HepG2 (cell line): ENCODE measurements at regions not wholly inside any gene's neighbourhood (a gene's known extent, or its start where the extent isn't known, plus 50 kb on each side); places are given as distances from the start of the nearest gene placed in this dataset.

ENCODE experiments used
- ATAC-seq: fragments of 200-7000 bp; cut with Tn5 transposase; 3 replicates; pipeline ENCODE4 v1.9.1; 2020; ENCODE audit warnings: mild to moderate bottlenecking, moderate library complexity
- BruUV-seq: library from RNA; stranded (reverse); fragments of 400-500 nt; replicated peaks from 2 replicates; lab custom pipeline; 2021; lab: Mats Ljungman, UMichigan
- CTCF ChIA-PET: fragments of 300-600 bp; formaldehyde crosslinking; extraction: SDS; loops from one replicate; lab custom pipeline; 2021; ENCODE audit warnings: low total read pairs, inconsistent platforms, low intra/inter-chr PET ratio; lab: Yijun Ruan, JAX
- POLR2A ChIA-PET: fragments of 350-600 bp; sonication (Branson Sonifier 250); formaldehyde crosslinking; loops from one replicate; lab custom pipeline; 2020; ENCODE audit warnings: antibody characterized with exemption, inconsistent platforms; lab: Yijun Ruan, JAX
- DNase-seq: peaks from one replicate; pipeline ENCODE4 v3.0.0-alpha.2; 2015; ENCODE audit warnings: low spot score
- FAIRE-seq: peaks from 3 replicates; lab custom pipeline; 2011; peaks lifted over from hg19 to GRCh38; lab: Jason Lieb, UNC
- H2AFZ ChIP-seq: one replicate; pipeline ENCODE4 v1.6.1; 2011; ENCODE audit warnings: low read length, inconsistent platforms
- H3K27ac ChIP-seq: fragments of 300-600 bp; 3 replicates; pipeline ENCODE4 v1.8.0; 2011; ENCODE audit warnings: mixed run types, mild to moderate bottlenecking, mixed read lengths, low read length, inconsistent platforms; ENCODE audit not compliant: insufficient read depth; ENCODE audit errors: extremely low read length
- H3K27me3 ChIP-seq, 2 experiments: fragments of 200-600 bp in 1 of 2; 2 replicates in 1 of 2; 3 replicates in 1 of 2; pipeline versions ENCODE4 v1.6.0 to v1.8.0; 2011; ENCODE audit warnings: low read length in 2 of 2, mild to moderate bottlenecking in 2 of 2, moderate library complexity in 2 of 2, inconsistent platforms in 1 of 2; ENCODE audit not compliant: insufficient read depth in 2 of 2, control insufficient read depth in 1 of 2
- H3K36me3 ChIP-seq, 2 experiments: fragments of 200-600 bp in 1 of 2; replicated peaks in 1 of 2; 2 replicates in 1 of 2; 3 replicates in 1 of 2; pipeline versions ENCODE4 v1.5.1 to v1.8.0; 2011; ENCODE audit warnings: low read length in 2 of 2, inconsistent platforms in 1 of 2; ENCODE audit not compliant: insufficient read depth in 2 of 2, control insufficient read depth in 1 of 2
- H3K4me1 ChIP-seq: 2 replicates; pipeline ENCODE4 v1.5.1; 2012; ENCODE audit warnings: low read length, inconsistent platforms; ENCODE audit not compliant: insufficient read depth
- H3K4me2 ChIP-seq: 2 replicates; pipeline ENCODE4 v1.6.0; 2011; ENCODE audit warnings: low read depth, low read length, inconsistent platforms
- H3K4me3 ChIP-seq, 3 experiments: fragments of 200-600 bp in 1 of 3; sonication (generic), shearing (Covaris generic) in 1 of 3; replicated peaks in 1 of 3; 2 replicates each; pipeline ENCODE4 v1.5.1; 2011 to 2016; ENCODE audit warnings: low read length in 3 of 3, inconsistent platforms in 2 of 3, low read depth in 2 of 3, mild to moderate bottlenecking in 2 of 3, control low read depth in 1 of 3, mixed read lengths in 1 of 3; ENCODE audit not compliant: insufficient read depth in 1 of 3
- H3K79me2 ChIP-seq: one replicate; pipeline ENCODE4 v1.6.1; 2011; ENCODE audit warnings: low read length, inconsistent platforms; ENCODE audit not compliant: insufficient read depth
- H3K9ac ChIP-seq: 2 replicates; pipeline ENCODE4 v1.6.0; 2011; ENCODE audit warnings: mild to moderate bottlenecking, low read depth, low read length, inconsistent platforms; ENCODE audit not compliant: insufficient read depth
- H3K9me3 ChIP-seq: 2 replicates; pipeline ENCODE4 v1.5.1; 2012; ENCODE audit warnings: mild to moderate bottlenecking, low read length
- H4K20me1 ChIP-seq: 2 replicates; pipeline ENCODE4 v1.6.0; 2011; ENCODE audit warnings: inconsistent platforms, mild to moderate bottlenecking, low read length, moderate library complexity; ENCODE audit not compliant: insufficient read depth
- FOXK2 ChIP-seq: fragments of 450-650 bp; IDR thresholded peaks from 2 replicates; pipeline ENCODE4 v1.6.1; 2016
- HNRNPLL ChIP-seq: fragments of 200-400 bp; formaldehyde crosslinking; IDR thresholded peaks from 2 replicates; pipeline ENCODE4 v1.6.1; 2017; ENCODE audit warnings: mild to moderate bottlenecking, low read depth, low read length; ENCODE audit not compliant: poor library complexity, severe bottlenecking
- HOXD1 ChIP-seq: sonication (generic); formaldehyde crosslinking; IDR thresholded peaks from 2 replicates; pipeline ENCODE4 v1.5.0; 2020; ENCODE audit warnings: missing genetic modification reagents
- MTA1 ChIP-seq: sonication (generic); formaldehyde crosslinking; IDR thresholded peaks from 2 replicates; pipeline ENCODE4 v1.4.0; 2020; ENCODE audit warnings: missing genetic modification reagents, mild to moderate bottlenecking, borderline replicate concordance
- MXD4 ChIP-seq: IDR thresholded peaks from 2 replicates; pipeline ENCODE4 v1.6.1; 2016; ENCODE audit warnings: mild to moderate bottlenecking, missing biosample characterization, missing genetic modification reagents
- NFATC3 ChIP-seq: sonication (generic); formaldehyde crosslinking; IDR thresholded peaks from 2 replicates; pipeline ENCODE4 v1.5.1; 2020; ENCODE audit warnings: mild to moderate bottlenecking, missing genetic modification reagents
- NFKB2 ChIP-seq: sonication (generic); formaldehyde crosslinking; IDR thresholded peaks from 2 replicates; pipeline ENCODE4 v1.4.0; 2020; ENCODE audit warnings: missing genetic modification reagents, borderline replicate concordance
- SRSF1 ChIP-seq: fragments of 200-400 bp; formaldehyde crosslinking; optimal IDR thresholded peaks from 2 replicates; pipeline ENCODE3; 2017; ENCODE audit warnings: mild to moderate bottlenecking, low read depth, low read length, moderate library complexity
- SRSF9 ChIP-seq: fragments of 200-400 bp; formaldehyde crosslinking; IDR thresholded peaks from 2 replicates; pipeline ENCODE4 v1.6.1; 2018; ENCODE audit warnings: borderline replicate concordance, mild to moderate bottlenecking, low read depth, low read length; ENCODE audit not compliant: insufficient read depth, poor library complexity, severe bottlenecking
- ZBTB21 ChIP-seq: sonication (generic); formaldehyde crosslinking; IDR thresholded peaks from 2 replicates; pipeline ENCODE4 v1.4.0; 2020; ENCODE audit warnings: missing genetic modification reagents
- ZBTB38 ChIP-seq: sonication (generic); formaldehyde crosslinking; IDR thresholded peaks from 2 replicates; pipeline ENCODE4 v1.5.1; 2020; ENCODE audit warnings: mild to moderate bottlenecking, missing genetic modification reagents
- ZMAT3 ChIP-seq: sonication (generic); formaldehyde crosslinking; conservative IDR thresholded peaks from 2 replicates; pipeline ENCODE4 v1.7.0; 2021; ENCODE audit warnings: missing genetic modification reagents
- ZNF101 ChIP-seq: sonication (generic); formaldehyde crosslinking; IDR thresholded peaks from 2 replicates; pipeline ENCODE4 v1.4.0; 2020; ENCODE audit warnings: mild to moderate bottlenecking, low read depth, missing genetic modification reagents, borderline replicate concordance
- ZNF138 ChIP-seq: sonication (generic); formaldehyde crosslinking; IDR thresholded peaks from 2 replicates; pipeline ENCODE4 v1.5.0; 2020; ENCODE audit warnings: mild to moderate bottlenecking, low read depth, missing genetic modification reagents
- ZNF205 ChIP-seq: IDR thresholded peaks from 2 replicates; pipeline ENCODE4 v1.6.1; 2018; ENCODE audit warnings: missing biosample characterization, missing genetic modification reagents
- ZNF263 ChIP-seq: sonication (generic); formaldehyde crosslinking; IDR thresholded peaks from 2 replicates; pipeline ENCODE4 v1.4.0; 2020; ENCODE audit warnings: missing genetic modification reagents
- ZNF510 ChIP-seq: sonication (generic); formaldehyde crosslinking; IDR thresholded peaks from 2 replicates; pipeline ENCODE4 v1.4.0; 2020; ENCODE audit warnings: low read depth, mild to moderate bottlenecking, missing genetic modification reagents
- ZNF512B ChIP-seq: sonication (generic); formaldehyde crosslinking; IDR thresholded peaks from 2 replicates; pipeline ENCODE4 v1.5.1; 2020; ENCODE audit warnings: missing genetic modification reagents, mild to moderate bottlenecking, borderline replicate concordance
- ZSCAN22 ChIP-seq: sonication (generic); formaldehyde crosslinking; IDR thresholded peaks from 2 replicates; pipeline ENCODE4 v1.4.0; 2020; ENCODE audit warnings: mild to moderate bottlenecking, missing genetic modification reagents
- WGBS: methylation state at CpG from one replicate; pipeline ENCODE4 v1.1.6; 2017; ENCODE audit warnings: low lambda C conversion rate; 5-methylcytosine and 5-hydroxymethylcytosine counted together
- in situ Hi-C: cut with HindIII; loops from 2 replicates; pipeline ENCODE4 v1.10.0; 2017; ENCODE audit warnings: low pct_unique_long_range_greater_than_20kb; ENCODE audit not compliant: extremely low pct_ligation_motif_present
- intact Hi-C: fragments of 100-400 bp; cut with micrococcal nuclease; formaldehyde crosslinking; loops from one replicate; pipeline ENCODE4 v1.10.0; 2022; ENCODE audit not compliant: unreplicated experiment

DNA sequence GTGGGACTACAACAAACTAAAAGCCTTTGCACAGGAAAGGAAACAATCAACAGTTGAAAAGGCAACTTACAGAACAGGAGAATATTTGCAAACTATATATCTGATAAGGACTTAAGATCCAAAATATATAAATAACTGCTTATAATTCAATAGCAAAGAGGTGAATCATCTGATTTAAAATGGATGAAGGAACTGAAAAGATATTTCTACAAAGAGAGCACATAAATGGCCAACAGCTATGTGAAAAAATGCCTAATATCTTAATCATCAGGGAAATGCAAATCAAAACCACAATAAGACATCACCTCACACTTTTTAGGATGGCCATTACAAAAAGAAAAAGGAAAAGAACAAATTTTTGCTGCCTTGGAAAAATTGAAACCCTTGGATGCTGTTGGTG lies 100.4 kb downstream of the LURAP1L start (continued):
- TF ChIP-seq ZBTB38 (no peak), ZNF101 (CRISPR knock-in tag) (no peak), ZNF138 (CRISPR knock-in tag) (no peak), NFKB2 (CRISPR knock-in tag) (no peak), ZNF512B (CRISPR knock-in tag) (no peak), MXD4 (CRISPR knock-in tag) (no peak), HOXD1 (CRISPR knock-in tag) (no peak), FOXK2 (no peak)

DNA sequence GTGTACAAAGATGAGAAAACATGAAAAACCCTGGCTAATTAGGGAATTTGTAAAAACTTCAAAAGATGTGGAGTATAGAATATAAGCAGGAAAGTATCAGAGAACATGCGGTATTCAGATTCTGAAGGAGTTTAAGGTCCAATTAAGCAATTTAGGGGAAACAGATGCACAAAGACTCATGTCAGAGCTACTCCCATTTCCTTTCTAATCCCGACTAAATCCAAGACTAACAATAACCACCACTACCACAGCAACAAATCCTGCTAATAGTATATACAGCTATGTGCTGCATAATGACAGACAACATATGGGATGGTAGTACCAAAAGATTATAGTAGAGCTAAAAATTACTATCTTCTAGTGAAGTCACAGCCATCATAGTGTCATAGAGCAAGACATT lies 102.1 kb downstream of the LURAP1L start:
- no TSS peak for BruUV-seq
- no peak for ATAC-seq
- no peak for TF ChIP-seq ZNF205 (CRISPR knock-in tag)
- TF ChIP-seq SRSF1, result no peak
- no peak for TF ChIP-seq HNRNPLL
- TF ChIP-seq ZNF263 (CRISPR knock-in tag), result no peak
- no peak for TF ChIP-seq ZNF510 (CRISPR knock-in tag)
- no peak for TF ChIP-seq SRSF9
- TF ChIP-seq ZBTB21 (CRISPR knock-in tag), result no peak
- TF ChIP-seq ZSCAN22 (CRISPR knock-in tag), result no peak
- TF ChIP-seq ZMAT3 (CRISPR knock-in tag), result no peak
- no peak for TF ChIP-seq MTA1 (CRISPR knock-in tag)
- TF ChIP-seq NFATC3 (CRISPR knock-in tag), result no peak
- TF ChIP-seq, all 625 proteins: peak for 0
- in situ Hi-C loops (no loop called here), intact Hi-C loops (no loop called here)
- Histone ChIP-seq H3K27ac (no peak overlapping the region), H3K4me1 (peaks cover 11% of the 10 kb centered on the region), H3K27me3 (no peaks in the 10 kb centered on the region), H3K9me3 (no peaks in the 10 kb centered on the region), H3K79me2 (no peaks in the 10 kb centered on the region), H3K36me3 (no peaks in the 10 kb centered on the region), H3K4me2 (no peak overlapping the region), H3K4me3 (no peak overlapping the region), H3K9ac (no peak overlapping the region), H4K20me1 (no peaks in the 10 kb centered on the region), H2AFZ (no peak overlapping the region)
- CTCF ChIA-PET, result no interaction called here
- POLR2A ChIA-PET, result no interaction called here
- DNase-seq, result no peak
- 33% methylated on average over 2 of the region's 2 CpGs for WGBS
- FAIRE-seq, result no peak
